A673 (cell line): ENCODE measurements at regions not wholly inside any gene's neighbourhood (a gene's known extent, or its start where the extent isn't known, plus 50 kb on each side); places are given as distances from the start of the nearest gene placed in this dataset.

Experiments
- BruUV-seq: library from RNA; stranded (reverse); fragments of 400-500 nt; replicated peaks from 2 replicates; lab custom pipeline; 2021; lab: Mats Ljungman, UMichigan
- CTCF ChIA-PET: fragments of 300-600 bp; sonication (Branson Sonifier 250); formaldehyde crosslinking; loops from one replicate; lab custom pipeline; 2022; ENCODE audit warnings: antibody characterized with exemption; lab: Charles Lee
- POLR2A ChIA-PET: fragments of 300-600 bp; sonication (Branson Sonifier 250); formaldehyde crosslinking; loops from one replicate; lab custom pipeline; 2022; ENCODE audit warnings: antibody characterized with exemption; ENCODE audit not compliant: low non-redundant PET; lab: Charles Lee
- DNase-seq: peaks from one replicate; pipeline ENCODE4 v3.0.0-alpha.2; 2015; ENCODE audit warnings: low spot score
- H3K27ac ChIP-seq: fragments of 200-600 bp; sonication (generic); 2 replicates; pipeline ENCODE4 v1.5.1; 2016; ENCODE audit warnings: mixed run types, low read depth, mild to moderate bottlenecking, mixed read lengths, antibody characterized with exemption, low read length; ENCODE audit not compliant: poor library complexity, severe bottlenecking
- H3K27me3 ChIP-seq: fragments of 200-600 bp; sonication (generic); replicated peaks from 2 replicates; pipeline ENCODE4 v1.6.1; 2017; ENCODE audit warnings: mixed run types, low read depth, mild to moderate bottlenecking, mixed read lengths, antibody characterized with exemption, low read length; ENCODE audit not compliant: insufficient read depth, poor library complexity
- H3K36me3 ChIP-seq: fragments of 200-600 bp; sonication (generic); 2 replicates; pipeline ENCODE4 v1.6.1; 2016; ENCODE audit warnings: mixed run types, mild to moderate bottlenecking, mixed read lengths, antibody characterized with exemption, low read length; ENCODE audit not compliant: insufficient read depth, poor library complexity, severe bottlenecking
- H3K4me1 ChIP-seq: fragments of 200-600 bp; sonication (generic); 2 replicates; pipeline ENCODE4 v1.6.1; 2017; ENCODE audit warnings: mixed run types, mild to moderate bottlenecking, mixed read lengths, antibody characterized with exemption, low read length; ENCODE audit not compliant: insufficient read depth, poor library complexity, severe bottlenecking
- H3K4me3 ChIP-seq: fragments of 200-600 bp; sonication (generic); 2 replicates; pipeline ENCODE4 v1.5.1; 2016; ENCODE audit warnings: low read depth, mixed run types, mild to moderate bottlenecking, mixed read lengths, low read length; ENCODE audit not compliant: poor library complexity, severe bottlenecking
- H3K9me3 ChIP-seq: fragments of 200-600 bp; sonication (generic); 2 replicates; pipeline ENCODE4 v1.6.1; 2016; ENCODE audit warnings: mixed run types, low read depth, mild to moderate bottlenecking, mixed read lengths, antibody characterized with exemption, low read length; ENCODE audit not compliant: poor library complexity, severe bottlenecking
- EZH2 ChIP-seq: fragments of 200-600 bp; sonication (generic); IDR thresholded peaks from 2 replicates; pipeline ENCODE4 v1.6.1; 2017; ENCODE audit warnings: borderline replicate concordance, low read depth, mild to moderate bottlenecking, mixed read lengths, antibody characterized with exemption, low read length; ENCODE audit not compliant: poor library complexity, severe bottlenecking
- intact Hi-C: fragments of 100-400 bp; cut with micrococcal nuclease; formaldehyde crosslinking; loops from one replicate; pipeline ENCODE4 v1.10.0; 2022; ENCODE audit not compliant: unreplicated experiment
- TF ChIP-seq, protein P1 (sequence below): fragments of 300-800, 200-600 bp; sonication (generic); conservative IDR thresholded peaks from 2 replicates; pipeline ENCODE4 v1.5.1; 2017; ENCODE audit warnings: low read depth, mild to moderate bottlenecking, antibody characterized with exemption, low read length, moderate library complexity, mixed read lengths

DNA sequence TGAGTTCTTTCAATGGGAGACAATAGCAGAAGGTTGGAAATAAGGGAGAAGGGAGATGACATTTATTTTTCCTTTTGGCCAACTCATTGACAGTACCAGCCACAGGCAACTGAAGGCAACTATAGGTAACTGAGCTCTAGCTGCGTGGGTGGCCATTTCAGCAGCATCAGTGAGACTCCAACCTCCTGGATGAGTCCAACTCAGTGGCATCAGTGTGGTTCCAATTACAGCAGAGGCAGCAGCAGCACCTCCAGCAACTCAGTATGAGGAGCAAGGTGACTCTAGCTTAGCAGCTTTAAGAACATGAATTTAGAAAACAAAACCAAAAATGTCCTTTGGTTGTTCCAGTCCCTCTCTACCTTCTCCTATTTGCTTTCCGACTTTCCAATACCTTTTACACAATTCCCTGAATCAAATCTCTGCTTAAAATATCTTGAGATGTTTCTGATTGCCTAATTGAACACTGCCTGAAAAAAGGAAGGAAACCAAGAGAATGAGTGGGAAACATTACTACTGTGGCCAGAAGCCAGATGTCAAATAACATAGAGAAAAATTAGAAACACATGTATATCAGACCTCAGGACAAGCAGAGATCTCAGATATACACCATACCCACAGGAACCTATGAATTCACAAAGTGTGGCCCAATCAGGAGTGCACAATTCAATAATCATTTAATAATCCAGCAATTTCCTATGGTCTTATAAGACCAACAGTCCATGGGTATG is 166.5 kb upstream of the RORB start:
- ChIA-PET CTCF (no interaction called here), POLR2A (no interaction called here)
- Histone ChIP-seq H3K27ac (no peak overlapping the region), H3K4me1 (no peaks in the 10 kb centered on the region), H3K36me3 (no peaks in the 10 kb centered on the region), H3K9me3 (no peaks in the 10 kb centered on the region), H3K4me3 (no peak overlapping the region), H3K27me3 (no peaks in the 10 kb centered on the region)
- TF ChIP-seq EZH2, result no peak
- TF ChIP-seq, protein P1, sequence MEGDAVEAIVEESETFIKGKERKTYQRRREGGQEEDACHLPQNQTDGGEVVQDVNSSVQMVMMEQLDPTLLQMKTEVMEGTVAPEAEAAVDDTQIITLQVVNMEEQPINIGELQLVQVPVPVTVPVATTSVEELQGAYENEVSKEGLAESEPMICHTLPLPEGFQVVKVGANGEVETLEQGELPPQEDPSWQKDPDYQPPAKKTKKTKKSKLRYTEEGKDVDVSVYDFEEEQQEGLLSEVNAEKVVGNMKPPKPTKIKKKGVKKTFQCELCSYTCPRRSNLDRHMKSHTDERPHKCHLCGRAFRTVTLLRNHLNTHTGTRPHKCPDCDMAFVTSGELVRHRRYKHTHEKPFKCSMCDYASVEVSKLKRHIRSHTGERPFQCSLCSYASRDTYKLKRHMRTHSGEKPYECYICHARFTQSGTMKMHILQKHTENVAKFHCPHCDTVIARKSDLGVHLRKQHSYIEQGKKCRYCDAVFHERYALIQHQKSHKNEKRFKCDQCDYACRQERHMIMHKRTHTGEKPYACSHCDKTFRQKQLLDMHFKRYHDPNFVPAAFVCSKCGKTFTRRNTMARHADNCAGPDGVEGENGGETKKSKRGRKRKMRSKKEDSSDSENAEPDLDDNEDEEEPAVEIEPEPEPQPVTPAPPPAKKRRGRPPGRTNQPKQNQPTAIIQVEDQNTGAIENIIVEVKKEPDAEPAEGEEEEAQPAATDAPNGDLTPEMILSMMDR, result no peak
- DNase-seq, result no peak
- intact Hi-C loops, result no loop called here
- no TSS peak for BruUV-seq

DNA sequence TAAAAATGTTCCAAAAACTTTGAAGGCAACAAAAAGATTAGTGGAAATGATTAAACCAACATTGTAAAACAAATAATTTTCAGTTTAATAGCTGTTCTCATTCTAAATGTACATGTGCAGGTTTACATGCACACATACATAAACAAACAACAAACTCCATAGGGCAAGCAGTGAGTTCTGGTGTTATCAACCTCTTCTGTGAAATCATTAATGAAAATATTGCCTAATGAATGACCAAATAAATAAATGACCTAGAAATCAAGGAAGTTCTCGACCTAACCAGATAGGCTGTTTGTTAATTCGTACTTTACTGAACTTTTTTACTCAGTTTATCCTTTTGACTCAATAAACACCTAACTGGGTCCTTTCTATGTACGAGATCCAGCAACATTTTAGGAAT is 165.5 kb upstream of the RORB start:
- no peak overlapping the region for H3K4me3 ChIP-seq
- H3K9me3 ChIP-seq, result no peaks in the 10 kb centered on the region
- no peaks in the 10 kb centered on the region for H3K27me3 ChIP-seq
- intact Hi-C loops, result no loop called here
- no peaks in the 10 kb centered on the region for H3K36me3 ChIP-seq
- no peak for DNase-seq
- H3K27ac ChIP-seq, result no peak overlapping the region
- no TSS peak for BruUV-seq
- CTCF ChIA-PET, result no interaction called here
- no peak for TF ChIP-seq EZH2
- TF ChIP-seq, protein P1, result no peak
- no peaks in the 10 kb centered on the region for H3K4me1 ChIP-seq
- POLR2A ChIA-PET, result no interaction called here

DNA sequence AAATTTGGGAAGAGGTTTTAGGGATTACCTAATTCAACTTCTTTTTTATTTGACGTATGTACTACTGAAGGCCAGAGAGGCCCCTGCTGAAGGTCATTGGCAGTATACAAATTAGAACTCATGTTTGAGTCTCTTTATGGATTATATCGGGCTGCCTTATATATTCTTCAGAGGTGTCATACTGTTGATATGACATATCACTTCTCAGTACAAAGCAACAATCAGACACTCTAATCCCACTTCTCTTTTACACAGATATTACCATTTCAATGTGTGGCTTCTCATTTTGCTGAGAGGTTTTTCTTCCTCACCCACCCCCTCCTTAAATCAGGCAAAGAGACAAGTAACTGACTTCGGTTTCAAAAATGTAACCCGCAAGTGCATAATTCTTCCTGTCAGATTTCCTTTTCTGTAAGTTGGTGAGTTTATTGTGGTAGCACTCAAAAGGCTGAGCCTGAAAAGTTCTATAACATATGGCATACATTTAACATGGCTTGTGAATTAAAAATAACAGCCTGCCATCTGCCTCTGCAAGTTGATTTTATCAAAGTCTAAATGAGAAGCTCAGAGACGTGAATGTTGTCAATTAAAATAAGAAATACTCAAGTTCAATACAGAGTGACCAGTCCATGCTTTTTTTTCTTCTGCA is 163.6 kb upstream of the RORB start:
- no peak for DNase-seq
- TF ChIP-seq EZH2, result no peak
- TF ChIP-seq, protein P1, result no peak
- Histone ChIP-seq H3K9me3 (no peaks in the 10 kb centered on the region), H3K36me3 (no peaks in the 10 kb centered on the region), H3K27ac (no peak overlapping the region), H3K4me1 (no peaks in the 10 kb centered on the region), H3K27me3 (no peaks in the 10 kb centered on the region), H3K4me3 (no peak overlapping the region)
- ChIA-PET POLR2A (no interaction called here), CTCF (no interaction called here)
- BruUV-seq, result no TSS peak
- intact Hi-C loops, result no loop called here
